ENCODE measurements at regions not wholly inside any gene's neighbourhood (a gene's known extent, or its start where the extent isn't known, plus 50 kb on each side); places are given as distances from the start of the nearest gene placed in this dataset.

DNA sequence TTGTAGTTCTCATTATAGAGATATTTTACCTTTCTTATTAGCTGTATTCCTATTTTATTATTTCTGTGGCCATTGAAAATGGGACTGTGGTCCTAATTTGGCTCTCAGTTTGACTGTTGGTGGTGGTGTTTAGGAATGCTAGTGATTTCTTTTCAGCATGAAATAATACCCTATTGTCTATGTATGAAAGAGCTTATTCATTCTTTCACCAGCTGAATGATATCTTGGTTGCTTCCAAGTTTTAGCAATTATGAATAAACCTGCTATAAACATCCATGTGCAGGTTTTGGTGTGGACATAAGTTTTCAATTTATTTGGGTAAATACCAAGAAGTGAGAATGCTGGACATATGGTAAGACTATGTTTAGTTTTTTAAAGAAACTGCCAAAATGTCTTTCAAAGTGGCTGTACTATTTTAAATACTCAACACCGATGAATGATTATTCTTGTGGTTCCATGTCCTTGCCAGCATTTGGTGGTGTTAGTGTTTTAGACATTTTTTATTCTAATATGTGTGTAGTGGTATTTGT is 501.6 kb upstream of the GYPC start:
- TF ChIP-seq SP1 (IDR thresholded peaks at IDR 0.05) (no peak), FOXA1 (IDR thresholded peaks at IDR 0.05) (no peak), NFRKB (IDR thresholded peaks at IDR 0.05) (no peak), ELF4 (IDR thresholded peaks at IDR 0.05) (no peak), ARNT (IDR thresholded peaks at IDR 0.05) (no peak)

All from HEK293T (cell line).